H1 (cell line): ENCODE measurements at regions not wholly inside any gene's neighbourhood (a gene's known extent, or its start where the extent isn't known, plus 50 kb on each side); places are given as distances from the start of the nearest gene placed in this dataset.
A peak's percentile ranks its signal among the peaks of the same experiment; 100 is the strongest.

Source experiments
- CTCF ChIA-PET: fragments of 300-600 bp; sonication (Branson Sonifier 250); formaldehyde crosslinking; loops from one replicate; lab custom pipeline; 2021; ENCODE audit not compliant: partially characterized antibody; lab: Charles Lee
- POLR2A ChIA-PET: fragments of 300-600 bp; sonication (Branson Sonifier 250); formaldehyde crosslinking; loops from one replicate; lab custom pipeline; 2021; ENCODE audit warnings: inconsistent platforms; ENCODE audit not compliant: partially characterized antibody; lab: Charles Lee
- DNase-seq, 2 experiments: peaks; one replicate each; pipeline versions ENCODE4 v3.0.0 to v3.0.0-alpha.2; 2010 to 2022; ENCODE audit warnings: low spot score in 2 of 2, low read depth in 1 of 2, mixed read lengths in 1 of 2
- FAIRE-seq: peaks from 2 replicates; lab custom pipeline; 2011; peaks lifted over from hg19 to GRCh38; lab: Jason Lieb, UNC
- H2AFZ ChIP-seq: 2 replicates; pipeline ENCODE4 v1.8.1; 2012; ENCODE audit warnings: low read length, inconsistent platforms
- H2AK5ac ChIP-seq: 2 replicates; pipeline ENCODE4 v1.6.1; 2013; ENCODE audit warnings: low read depth, low read length
- H2BK120ac ChIP-seq: replicated peaks from 2 replicates; pipeline ENCODE3; 2013; ENCODE audit warnings: low read depth, low read length, inconsistent platforms
- H2BK12ac ChIP-seq: 2 replicates; pipeline ENCODE4 v1.6.1; 2013; ENCODE audit warnings: low read depth, low read length
- H2BK15ac ChIP-seq: 2 replicates; pipeline ENCODE4 v1.6.1; 2013; ENCODE audit warnings: low read length
- H2BK20ac ChIP-seq: 2 replicates; pipeline ENCODE4 v1.6.1; 2013; ENCODE audit warnings: low read length
- H2BK5ac ChIP-seq: 2 replicates; pipeline ENCODE4 v1.6.1; 2013; ENCODE audit warnings: low read depth, low read length
- H3K14ac ChIP-seq: 2 replicates; pipeline ENCODE4 v1.6.1; 2013; ENCODE audit warnings: inconsistent platforms; ENCODE audit not compliant: insufficient read length
- H3K18ac ChIP-seq: 2 replicates; pipeline ENCODE4 v1.6.1; 2013; ENCODE audit warnings: low read length; ENCODE audit errors: extremely low read depth
- H3K23ac ChIP-seq: 2 replicates; pipeline ENCODE4 v1.6.1; 2013; ENCODE audit warnings: inconsistent platforms; ENCODE audit not compliant: insufficient read length
- H3K23me2 ChIP-seq: 2 replicates; pipeline ENCODE4 v1.6.1; 2013; ENCODE audit warnings: low read depth, low read length
- H3K27ac ChIP-seq: 2 replicates; pipeline ENCODE4 v1.6.1; 2011; ENCODE audit warnings: low read depth, low read length, inconsistent platforms
- H3K27me3 ChIP-seq, 4 experiments: replicated peaks in 1 of 4; 1 replicate in 1 of 4; 2 replicates in 3 of 4; pipeline versions ENCODE4 v1.6.1 to v1.8.1; 2011 to 2013; ENCODE audit warnings: low read length in 3 of 4, mild to moderate bottlenecking in 3 of 4, inconsistent platforms in 2 of 4, mixed read lengths in 2 of 4, moderate library complexity in 1 of 4; ENCODE audit not compliant: control insufficient read depth in 3 of 4, insufficient read depth in 3 of 4; ENCODE audit errors: extremely low read depth in 1 of 4
- H3K36me3 ChIP-seq, 4 experiments: 2 replicates each; pipeline versions ENCODE4 v1.6.1 to v1.8.1; 2011 to 2013; ENCODE audit warnings: mild to moderate bottlenecking in 4 of 4, low read length in 3 of 4, moderate library complexity in 2 of 4, control low read depth in 1 of 4, inconsistent platforms in 1 of 4; ENCODE audit not compliant: insufficient read depth in 4 of 4, control insufficient read depth in 2 of 4
- H3K4ac ChIP-seq: replicated peaks from 2 replicates; pipeline ENCODE3; 2013; ENCODE audit warnings: low read length, low read depth, mixed read lengths, inconsistent platforms; ENCODE audit not compliant: insufficient read length
- H3K4me1 ChIP-seq, 4 experiments: replicated peaks in 1 of 4; 1 replicate in 1 of 4; 2 replicates in 3 of 4; pipeline versions ENCODE4 v1.6.1 to v1.8.1; 2011 to 2013; ENCODE audit warnings: low read length in 3 of 4, inconsistent platforms in 2 of 4, mixed read lengths in 1 of 4; ENCODE audit not compliant: insufficient read depth in 4 of 4, control insufficient read depth in 3 of 4
- H3K4me2 ChIP-seq, 2 experiments: 2 replicates each; pipeline versions ENCODE4 v1.6.1 to v1.8.1; 2011 to 2013; ENCODE audit warnings: low read depth in 2 of 2, low read length in 2 of 2, control low read depth in 1 of 2, inconsistent platforms in 1 of 2, mild to moderate bottlenecking in 1 of 2; ENCODE audit not compliant: insufficient read depth in 1 of 2
- H3K4me3 ChIP-seq, 4 experiments: fragments of 200-600, 300-600 bp in 1 of 4; sonication (generic), shearing (Covaris generic), sonication (Bioruptor Twin) in 1 of 4; 2 replicates each; pipeline versions ENCODE4 v1.5.1 to v1.8.1; 2011 to 2016; ENCODE audit warnings: low read length in 4 of 4, low read depth in 3 of 4, control low read depth in 2 of 4, inconsistent platforms in 2 of 4, mild to moderate bottlenecking in 2 of 4, mixed read lengths in 1 of 4, moderate library complexity in 1 of 4; ENCODE audit not compliant: insufficient read depth in 2 of 4; ENCODE audit errors: extremely low read depth in 1 of 4
- H3K56ac ChIP-seq: replicated peaks from 2 replicates; pipeline ENCODE3; 2013; ENCODE audit warnings: low read depth, mild to moderate bottlenecking, mixed read lengths, low read length, inconsistent platforms; ENCODE audit not compliant: insufficient read length
- H3K79me1 ChIP-seq: 2 replicates; pipeline ENCODE4 v1.6.1; 2013; ENCODE audit warnings: low read depth, low read length, control low read depth
- H3K79me2 ChIP-seq, 2 experiments: 2 replicates each; pipeline versions ENCODE4 v1.6.1 to v1.8.1; 2012 to 2013; ENCODE audit warnings: low read length in 2 of 2, mild to moderate bottlenecking in 2 of 2, inconsistent platforms in 1 of 2; ENCODE audit not compliant: insufficient read depth in 2 of 2, control insufficient read depth in 1 of 2
- H3K9ac ChIP-seq, 4 experiments: replicated peaks in 1 of 4; 1 replicate in 1 of 4; 2 replicates in 3 of 4; pipeline versions ENCODE4 v1.6.1 to v1.8.1; 2011 to 2013; ENCODE audit warnings: low read depth in 3 of 4, low read length in 3 of 4, control low read depth in 2 of 4, mild to moderate bottlenecking in 2 of 4, moderate library complexity in 2 of 4, inconsistent platforms in 1 of 4; ENCODE audit errors: extremely low read depth in 1 of 4
- H3K9me3 ChIP-seq, 2 experiments: 2 replicates each; pipeline versions ENCODE4 v1.6.1 to v1.8.1; 2012 to 2013; ENCODE audit warnings: mild to moderate bottlenecking in 2 of 2, moderate library complexity in 2 of 2, control low read depth in 1 of 2, inconsistent platforms in 1 of 2, low read depth in 1 of 2, low read length in 1 of 2, mixed read lengths in 1 of 2; ENCODE audit not compliant: insufficient read depth in 2 of 2
- H4K20me1 ChIP-seq, 2 experiments: replicated peaks in 1 of 2; 2 replicates each; pipeline versions ENCODE3 to v1.8.1; 2011 to 2013; ENCODE audit warnings: inconsistent platforms in 2 of 2, low read length in 2 of 2, mild to moderate bottlenecking in 1 of 2; ENCODE audit not compliant: insufficient read depth in 2 of 2, control insufficient read depth in 1 of 2
- H4K5ac ChIP-seq: 2 replicates; pipeline ENCODE4 v1.6.1; 2013; ENCODE audit warnings: low read length, low read depth, mixed read lengths, inconsistent platforms; ENCODE audit not compliant: insufficient read length
- H4K8ac ChIP-seq: 2 replicates; pipeline ENCODE4 v1.8.0; 2013; ENCODE audit warnings: mild to moderate bottlenecking, moderate library complexity, low read length, inconsistent platforms; ENCODE audit not compliant: insufficient read depth; ENCODE audit errors: extremely low read depth
- H4K91ac ChIP-seq: replicated peaks from 2 replicates; pipeline ENCODE3; 2013; ENCODE audit warnings: low read length, mixed read lengths, inconsistent platforms; ENCODE audit not compliant: insufficient read length
- CBX8 ChIP-seq: fragments of 300-800, 300-1000 bp; sonication (generic); IDR thresholded peaks from 2 replicates; pipeline ENCODE4 v1.7.1; 2016; ENCODE audit warnings: low read depth, low read length, borderline replicate concordance
- CHD2 ChIP-seq: IDR thresholded peaks from 2 replicates; pipeline ENCODE4 v1.6.1; 2012; ENCODE audit warnings: low read length, improper control_type of control experiment
- CREB1 ChIP-seq: IDR thresholded peaks from 2 replicates; pipeline ENCODE4 v1.6.1; 2012; ENCODE audit warnings: inconsistent platforms
- CTCF ChIP-seq, 3 experiments: IDR thresholded peaks; 1 replicate in 2 of 3; 2 replicates in 1 of 3; pipeline versions ENCODE4 v1.5.1 to v1.6.1; 2011; ENCODE audit warnings: low read length in 3 of 3, mild to moderate bottlenecking in 3 of 3, inconsistent platforms in 2 of 3, low read depth in 1 of 3, moderate library complexity in 1 of 3; ENCODE audit not compliant: insufficient read depth in 1 of 3; ENCODE audit errors: control extremely low read depth in 1 of 3
- EGR1 ChIP-seq: IDR thresholded peaks from 2 replicates; pipeline ENCODE4 v1.6.1; 2011; ENCODE audit warnings: low read depth, low read length, borderline replicate concordance
- FOSL1 ChIP-seq: IDR thresholded peaks from 2 replicates; pipeline ENCODE4 v1.6.1; 2011; ENCODE audit warnings: mild to moderate bottlenecking, low read depth, low read length, moderate library complexity; ENCODE audit not compliant: insufficient read depth
- GABPA ChIP-seq: IDR thresholded peaks from 2 replicates; pipeline ENCODE4 v1.6.1; 2011; ENCODE audit warnings: mild to moderate bottlenecking, low read length, moderate library complexity, borderline replicate concordance; ENCODE audit not compliant: insufficient read depth
- JUND ChIP-seq: IDR thresholded peaks from 2 replicates; pipeline ENCODE4 v1.6.1; 2011; ENCODE audit warnings: mild to moderate bottlenecking, improper control_type of control experiment, low read length
- MAX ChIP-seq: IDR thresholded peaks from 2 replicates; pipeline ENCODE4 v1.6.1; 2012; ENCODE audit warnings: inconsistent platforms
- POU5F1 ChIP-seq: IDR thresholded peaks from 2 replicates; pipeline ENCODE4 v1.6.1; 2011; ENCODE audit warnings: low read depth, mild to moderate bottlenecking, low read length, moderate library complexity
- SIN3A ChIP-seq, 2 experiments: IDR thresholded peaks in 1 of 2; conservative IDR thresholded peaks in 1 of 2; 2 replicates each; pipeline ENCODE4 v1.6.1; 2011 to 2012; ENCODE audit warnings: low read length in 2 of 2, improper control_type of control experiment in 1 of 2, low read depth in 1 of 2, mild to moderate bottlenecking in 1 of 2
- TEAD4 ChIP-seq: IDR thresholded peaks from 2 replicates; pipeline ENCODE4 v1.6.1; 2012; ENCODE audit warnings: low read depth, low read length, inconsistent platforms, mixed read lengths
- WGBS, 2 experiments: shearing (Covaris generic) in 1 of 2; methylation state at CpG; one replicate each; pipeline versions ENCODE4 v1.1.6 to v1.1.7; 2013 to 2015; ENCODE audit warnings: low lambda C conversion rate in 2 of 2, mixed read lengths in 2 of 2, inconsistent platforms in 1 of 2, low coverage in 1 of 2, missing lambda C conversion rate in 1 of 2; ENCODE audit not compliant: insufficient replicate concordance in 2 of 2, insufficient coverage in 1 of 2, insufficient read length in 1 of 2; ENCODE audit errors: extremely low coverage in 1 of 2, missing lambda C conversion rate in 1 of 2; 5-methylcytosine and 5-hydroxymethylcytosine counted together

GRCh38 chr6:196543-196942, 95.7 kb upstream of the DUSP22 start:
- H3K27me3 ChIP-seq = no peaks in the 10 kb centered on the region
- H3K4me1 ChIP-seq = no peaks in the 10 kb centered on the region
- H2AFZ ChIP-seq = no peak overlapping the region
- FAIRE-seq = no peak
- H3K27ac ChIP-seq = no peak overlapping the region
- H3K23me2 ChIP-seq = peaks cover 7% of the 10 kb centered on the region; the same call in 1 of the 2 replicates
- no peak for DNase-seq
- H3K18ac ChIP-seq = no peak overlapping the region
- no peak overlapping the region for H4K8ac ChIP-seq
- H3K23ac ChIP-seq = no peak overlapping the region
- ChIA-PET CTCF (interaction anchor here (1.0 kb wide), 1 partner anchor 14 kb away, joined by 3 read pairs; no protein-coding TSS in a partner anchor), POLR2A (no interaction called here)
- H3K9me3 ChIP-seq = no peaks in the 10 kb centered on the region
- H3K4me2 ChIP-seq = no peak overlapping the region
- H2BK20ac ChIP-seq = no peak overlapping the region
- no peak overlapping the region for H3K9ac ChIP-seq
- no peak overlapping the region for H2AK5ac ChIP-seq
- no peak overlapping the region for H3K4me3 ChIP-seq
- no peak overlapping the region for H4K5ac ChIP-seq
- H2BK12ac ChIP-seq = no peak overlapping the region
- H3K56ac ChIP-seq = peak overlapping the region; percentile 72
- no peak overlapping the region for H4K91ac ChIP-seq
- 91 to 100% methylated on average over 2 of the region's 2 CpGs for WGBS, 2 experiments
- H2BK5ac ChIP-seq = no peak overlapping the region
- H3K14ac ChIP-seq = no peak overlapping the region
- H3K4ac ChIP-seq = no peak overlapping the region
- no peaks in the 10 kb centered on the region for H3K36me3 ChIP-seq
- H2BK15ac ChIP-seq = no peak overlapping the region
- H2BK120ac ChIP-seq = no peak overlapping the region
- H3K79me2 ChIP-seq = no peaks in the 10 kb centered on the region
- H4K20me1 ChIP-seq = peaks cover 0 to 5% of the 10 kb centered on the region in 2 experiments
- no peaks in the 10 kb centered on the region for H3K79me1 ChIP-seq
- no peak for TF ChIP-seq CTCF (IDR thresholded peaks at IDR 0.05; ENCODE audit: control extremely low read depth in 1 of 3, insufficient read depth in 1 of 3, low read depth in 1 of 3, low read length in 3 of 3)
- TF ChIP-seq CBX8 = no peak
- TF ChIP-seq JUND = no peak
- no peak for TF ChIP-seq CREB1
- no peak for TF ChIP-seq TEAD4
- no peak for TF ChIP-seq SIN3A (conservative IDR thresholded peaks at IDR 0.05 in 1 of 2, IDR thresholded peaks at IDR 0.05 in 1 of 2; ENCODE audit: low read depth in 1 of 2, low read length in 2 of 2)
- TF ChIP-seq POU5F1 = no peak
- TF ChIP-seq FOSL1 = no peak
- TF ChIP-seq CHD2 = no peak
- TF ChIP-seq MAX = no peak
- no peak for TF ChIP-seq GABPA
- TF ChIP-seq EGR1 = no peak
